Kidney (tissue), 13 donors: ENCODE measurements at regions not wholly inside any gene's neighbourhood (a gene's known extent, or its start where the extent isn't known, plus 50 kb on each side); places are given as distances from the start of the nearest gene placed in this dataset.
A peak's percentile ranks its signal among the peaks of the same experiment; 100 is the strongest.

Source experiments
- DNase-seq, 5 donors: peaks; one replicate each; pipeline ENCODE4 v3.0.0-alpha.2; 2013 to 2020
- FAIRE-seq: peaks from 2 replicates; lab custom pipeline; 2012; peaks lifted over from hg19 to GRCh38; lab: Jason Lieb, UNC
- H3K27ac ChIP-seq, 2 donors: one replicate each; pipeline ENCODE4 v1.7.0; 2013; ENCODE audit warnings: low read depth in 2 of 2, low read length in 2 of 2, inconsistent platforms in 1 of 2
- H3K27me3 ChIP-seq: one replicate; pipeline ENCODE4 v1.7.1; 2013; ENCODE audit warnings: low read length, inconsistent platforms; ENCODE audit not compliant: control insufficient read depth, insufficient read depth
- H3K36me3 ChIP-seq, 3 donors: one replicate each; pipeline versions ENCODE4 v1.7.0 to v1.7.1; 2013; ENCODE audit warnings: low read length in 3 of 3, control low read depth in 1 of 3, inconsistent platforms in 1 of 3; ENCODE audit not compliant: insufficient read depth in 3 of 3, control insufficient read depth in 2 of 3
- H3K4me1 ChIP-seq, 3 donors: one replicate each; pipeline versions ENCODE4 v1.7.0 to v1.7.1; 2013; ENCODE audit warnings: low read length in 3 of 3, inconsistent platforms in 1 of 3, low read depth in 1 of 3; ENCODE audit not compliant: control insufficient read depth in 2 of 3, insufficient read depth in 2 of 3
- H3K4me3 ChIP-seq, 3 donors: one replicate each; pipeline versions ENCODE4 v1.7.0 to v1.8.1; 2013; ENCODE audit warnings: low read length in 3 of 3, control low read depth in 1 of 3, inconsistent platforms in 1 of 3
- H3K9ac ChIP-seq, 3 donors: one replicate each; pipeline versions ENCODE4 v1.7.0 to v1.7.1; 2013; ENCODE audit warnings: low read length in 3 of 3, control low read depth in 1 of 3, inconsistent platforms in 1 of 3
- H3K9me3 ChIP-seq, 3 donors: one replicate each; pipeline versions ENCODE4 v1.7.0 to v1.7.1; 2013; ENCODE audit warnings: low read length in 3 of 3, control low read depth in 1 of 3, inconsistent platforms in 1 of 3; ENCODE audit not compliant: control insufficient read depth in 2 of 3, insufficient read depth in 1 of 3
- CTCF ChIP-seq: IDR thresholded peaks from 3 replicates; pipeline ENCODE4 v1.5.1; 2012; ENCODE audit warnings: mild to moderate bottlenecking, moderate library complexity, borderline replicate concordance; ENCODE audit not compliant: insufficient read depth; ENCODE audit errors: extremely low read depth
- intact Hi-C: fragments of 100-400 bp; cut with DNase I; formaldehyde crosslinking; loops from one replicate; pipeline ENCODE4 v1.11.1; 2022
- donor health status: control.
- donor health status: control.
- donor health status: control.
- donor health status: control.
- donor health status: control.
- donor health status: DM: yes; HTN: yes; CAD: no.
- donor health status: Normal renal cell carcinoma (clear cell type).

DNA sequence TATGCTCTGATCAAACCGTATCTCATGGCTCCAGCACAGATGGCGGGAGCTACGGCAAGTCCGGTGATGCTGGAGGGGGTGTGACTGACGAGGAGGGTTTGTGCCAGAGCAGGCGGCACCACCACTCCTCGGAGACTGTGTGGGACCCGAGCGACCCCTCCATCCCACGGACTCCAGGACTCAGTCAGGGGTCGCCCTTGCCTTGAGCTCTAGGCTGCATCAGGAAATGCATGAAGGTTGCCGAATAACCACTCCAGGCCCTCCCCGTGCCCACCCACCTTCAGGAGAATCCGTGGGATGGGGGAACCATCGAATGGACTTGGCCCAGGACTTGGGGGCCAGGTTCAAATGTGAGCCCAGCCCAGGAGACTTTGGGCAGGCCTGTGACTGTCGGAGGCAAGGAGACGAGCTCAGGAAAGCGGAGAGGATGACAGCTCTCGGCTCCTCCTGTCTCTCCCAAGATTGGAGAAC is 60.2 kb upstream of the ZNF469 start:
- no peaks in the 10 kb centered on the region for H3K27me3 ChIP-seq
- no peak for TF ChIP-seq CTCF
- no peak overlapping the region for H3K9ac ChIP-seq
- no peaks in the 10 kb centered on the region for H3K4me1 ChIP-seq
- no peak overlapping the region for H3K4me3 ChIP-seq
- no peaks in the 10 kb centered on the region for H3K36me3 ChIP-seq
- intact Hi-C loops = no loop called here
- FAIRE-seq (no peak), DNase-seq (no peak)
- H3K27ac ChIP-seq = no peak overlapping the region
- H3K9me3 ChIP-seq = no peaks in the 10 kb centered on the region

GRCh38 chr16:88323041-88323440 is 59.7 kb upstream of the ZNF469 start:
- no peak overlapping the region for H3K4me3 ChIP-seq
- no peaks in the 10 kb centered on the region for H3K36me3 ChIP-seq
- H3K4me1 ChIP-seq = no peaks in the 10 kb centered on the region
- no peaks in the 10 kb centered on the region for H3K9me3 ChIP-seq
- H3K27me3 ChIP-seq = no peaks in the 10 kb centered on the region
- intact Hi-C loops = no loop called here
- no peak overlapping the region for H3K27ac ChIP-seq
- H3K9ac ChIP-seq = no peak overlapping the region
- DNase-seq (peak in 1 of 5 donors; percentile 68), FAIRE-seq (no peak)
- TF ChIP-seq CTCF = no peak

DNA sequence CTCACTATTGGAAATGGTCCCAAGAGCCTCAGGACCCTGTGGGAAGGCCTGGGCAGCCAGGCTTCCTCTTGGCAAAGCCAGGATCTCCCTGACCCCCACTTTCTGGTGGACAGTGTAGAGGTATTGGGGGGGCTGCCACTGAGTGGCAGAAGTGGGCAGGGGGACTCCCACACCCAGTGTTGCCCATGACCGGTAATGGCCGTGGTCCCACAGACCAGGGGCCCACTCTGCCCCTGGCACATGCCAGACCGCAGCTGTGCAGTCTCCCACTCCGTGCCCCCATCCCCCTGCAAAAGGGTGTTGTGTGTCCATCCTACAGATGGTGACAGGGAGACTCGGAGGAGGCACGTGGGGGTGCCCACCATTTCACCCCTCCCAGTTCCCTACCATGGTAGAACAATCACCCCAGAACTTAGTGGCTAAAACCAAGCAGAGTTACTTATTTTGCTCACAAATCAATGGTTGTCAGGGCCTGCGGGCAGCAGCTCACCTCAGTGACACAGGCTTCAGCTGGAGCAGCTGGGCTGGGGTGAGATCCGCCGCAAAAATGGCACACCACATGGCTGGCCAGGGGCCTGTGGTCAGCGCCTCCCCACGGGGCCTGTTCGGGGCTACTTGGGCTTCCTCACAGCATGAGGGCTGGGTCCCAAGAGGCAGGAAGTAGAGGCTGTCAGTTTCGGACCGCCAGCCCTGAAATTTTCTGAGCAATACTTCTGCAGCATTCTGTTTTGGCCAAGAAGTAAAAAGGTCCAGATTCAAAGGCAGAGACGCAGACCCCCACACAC is 59.0 kb upstream of the ZNF469 start:
- peak in 1 of 5 donors; percentile 63 for DNase-seq
- Histone ChIP-seq H3K27ac (no peak overlapping the region), H3K27me3 (no peaks in the 10 kb centered on the region), H3K36me3 (no peaks in the 10 kb centered on the region), H3K9me3 (no peaks in the 10 kb centered on the region), H3K4me3 (no peak overlapping the region), H3K4me1 (no peaks in the 10 kb centered on the region), H3K9ac (no peak overlapping the region)
- FAIRE-seq = no peak
- intact Hi-C loops = no loop called here
- no peak for TF ChIP-seq CTCF
